HG02798 (cell line): ENCODE measurements at regions not wholly inside any gene's neighbourhood (a gene's known extent, or its start where the extent isn't known, plus 50 kb on each side); places are given as distances from the start of the nearest gene placed in this dataset.

Experiments used
- ATAC-seq: cut with Tn5 transposase; IDR thresholded peaks from one replicate; pipeline ENCODE4 v1.9.1; 2021; ENCODE audit warnings: mild to moderate bottlenecking; ENCODE audit not compliant: unreplicated experiment, poor library complexity

DNA sequence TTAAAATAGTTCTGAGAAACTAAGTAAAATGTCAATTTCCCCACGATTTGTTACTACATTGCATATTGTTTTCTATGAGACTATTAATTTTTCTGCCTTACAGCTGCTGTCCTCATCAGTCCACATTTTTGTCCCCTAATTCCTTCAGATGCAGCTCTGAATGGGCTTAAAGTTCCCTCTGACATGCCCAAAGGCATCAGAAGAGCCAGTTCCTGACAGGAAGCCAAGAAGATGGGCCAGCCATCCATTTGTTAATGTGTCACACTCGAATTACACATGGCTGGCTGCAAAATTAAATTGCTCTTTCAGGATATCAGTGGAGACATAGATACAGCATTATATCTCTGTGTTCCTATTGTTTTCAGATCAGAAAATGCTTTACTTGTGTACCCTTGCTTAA, 1223.0 kb downstream of the EPHA7 start:
- no peak for ATAC-seq

- ATAC-seq: no peak
Observed at GRCh38 chr6:92195796-92196195, 1223.6 kb downstream of the EPHA7 start.

DNA sequence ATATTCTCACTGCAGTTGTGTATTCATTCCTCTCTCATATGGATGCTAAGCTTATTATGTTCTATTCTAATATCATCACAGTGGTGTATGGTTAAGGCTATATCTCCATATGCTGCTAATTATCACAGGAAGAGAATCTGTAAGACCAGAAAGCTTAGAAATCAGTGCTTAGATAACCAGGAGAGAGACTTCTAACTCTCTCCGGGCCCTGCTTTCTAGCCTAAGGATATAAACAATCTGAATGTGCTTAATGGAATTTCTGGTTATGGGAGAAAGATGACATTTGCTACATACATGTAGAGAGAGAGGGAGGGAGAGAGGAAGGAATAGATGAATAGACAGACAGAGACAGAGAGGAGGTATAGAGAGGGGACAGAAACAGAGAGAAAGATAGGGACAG, 1231.3 kb downstream of the EPHA7 start:
- no peak for ATAC-seq

- no peak for ATAC-seq
Observed at GRCh38 chr6:92184933-92185332, 1234.4 kb downstream of the EPHA7 start.

DNA sequence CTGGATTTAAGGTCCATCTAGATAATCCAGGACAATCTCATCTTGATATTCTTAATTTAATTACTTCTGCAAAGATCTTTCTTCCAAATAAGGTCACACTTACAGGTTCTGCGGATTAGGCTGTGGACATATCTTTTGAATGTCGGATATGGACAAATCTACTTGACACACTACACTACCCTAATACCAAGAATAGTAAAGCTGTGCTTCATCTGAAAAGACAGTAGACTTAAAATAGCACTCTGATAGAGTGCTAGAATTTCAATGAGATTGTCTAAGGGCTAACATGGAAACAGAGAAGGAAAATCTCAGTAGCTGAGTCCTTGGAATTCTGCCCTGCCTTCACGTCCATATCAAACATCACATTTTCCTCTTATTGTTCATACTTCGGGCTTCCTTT, 1238.0 kb downstream of the EPHA7 start:
- no peak for ATAC-seq

GRCh38 chr6:92180090-92180489, 1239.3 kb downstream of the EPHA7 start:
- ATAC-seq: no peak

DNA sequence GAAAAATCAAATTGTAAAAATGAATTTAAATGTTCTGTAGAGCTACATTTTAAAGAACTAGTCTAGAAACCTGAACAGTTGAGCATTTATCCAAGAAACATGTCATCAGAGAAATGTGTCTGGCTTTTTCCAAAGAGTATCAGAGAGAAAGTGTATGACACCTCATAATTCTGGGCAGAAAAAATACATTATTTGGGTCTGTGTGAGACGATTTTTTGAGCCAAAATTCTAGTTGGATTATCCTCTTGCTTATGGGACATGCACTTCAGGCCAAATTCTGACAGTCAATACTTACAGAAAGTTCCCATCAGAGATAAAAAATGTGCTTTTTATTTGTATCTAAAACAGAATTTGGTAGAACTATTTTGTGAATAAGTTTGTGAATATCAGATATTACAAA, 1242.7 kb downstream of the EPHA7 start:
- ATAC-seq: no peak

- no peak for ATAC-seq
Observed at GRCh38 chr6:92174398-92175073, 1244.8 kb downstream of the EPHA7 start.

DNA sequence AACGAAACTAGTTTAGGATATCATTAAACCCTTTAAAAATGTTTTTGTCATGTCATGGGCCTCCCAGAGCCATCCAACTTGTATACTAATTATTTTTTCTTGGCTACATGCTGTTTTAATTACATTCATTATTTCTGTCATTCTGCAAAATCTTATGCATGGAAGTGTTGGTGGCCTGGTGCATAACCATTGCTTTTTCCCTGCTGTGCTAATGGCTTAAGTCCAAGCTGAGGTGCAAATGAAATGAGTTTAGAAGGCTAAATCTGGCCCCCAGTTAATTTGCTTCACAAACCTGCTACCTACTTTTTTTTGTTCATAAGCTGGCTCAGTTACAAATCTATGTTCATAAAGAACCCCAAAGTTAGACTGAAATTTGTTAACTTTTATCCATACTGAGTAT, 1249.9 kb downstream of the EPHA7 start:
- no peak for ATAC-seq

- ATAC-seq: no peak
Observed at GRCh38 chr6:92166666-92167065, 1252.7 kb downstream of the EPHA7 start.

- no peak for ATAC-seq
Observed at GRCh38 chr6:92161953-92162352, 1257.4 kb downstream of the EPHA7 start.

GRCh38 chr6:92160226-92160625, 1259.1 kb downstream of the EPHA7 start:
- no peak for ATAC-seq

DNA sequence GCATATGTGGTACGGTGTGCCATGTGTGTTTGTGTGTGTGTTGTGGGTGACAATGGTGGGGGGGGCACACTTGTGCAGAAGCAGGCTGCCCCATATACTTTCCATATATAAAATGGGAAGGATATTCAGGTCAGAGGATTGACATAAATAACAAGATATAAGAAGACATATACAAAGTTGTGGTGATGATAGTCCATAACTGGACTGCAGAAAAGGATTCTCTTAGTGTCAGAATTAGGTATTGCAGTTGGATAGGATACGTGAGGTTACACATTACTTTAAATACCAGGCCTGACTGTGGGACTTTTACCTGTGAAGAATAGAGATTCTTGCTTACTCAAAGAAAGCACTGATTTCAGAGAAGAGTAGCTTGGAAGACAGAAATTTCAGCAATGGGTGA, 1260.3 kb downstream of the EPHA7 start:
- ATAC-seq: no peak

DNA sequence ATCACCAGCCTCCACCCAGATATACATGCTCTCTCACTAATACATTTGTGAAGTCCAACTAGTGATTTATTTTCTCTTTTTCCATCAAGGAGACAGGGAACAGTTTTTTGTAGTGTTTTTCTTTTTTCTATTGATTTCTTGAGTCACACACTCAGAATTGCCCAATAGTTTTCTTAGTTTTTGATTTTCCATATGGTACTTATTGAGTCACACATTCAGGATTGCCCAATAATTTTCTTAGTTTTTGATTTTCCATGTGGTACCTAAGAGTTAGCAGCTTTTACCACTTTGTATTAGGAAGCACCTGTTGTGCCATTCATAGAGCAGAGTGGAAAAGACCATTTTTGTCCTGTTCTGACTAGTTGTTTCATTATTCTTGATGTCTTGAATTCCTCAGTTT, 1268.8 kb downstream of the EPHA7 start:
- no peak for ATAC-seq

GRCh38 chr6:92147246-92147645, 1272.1 kb downstream of the EPHA7 start:
- ATAC-seq: no peak

GRCh38 chr6:92139601-92140000, 1279.8 kb downstream of the EPHA7 start:
- no peak for ATAC-seq

GRCh38 chr6:92132957-92133356, 1286.4 kb downstream of the EPHA7 start:
- no peak for ATAC-seq

DNA sequence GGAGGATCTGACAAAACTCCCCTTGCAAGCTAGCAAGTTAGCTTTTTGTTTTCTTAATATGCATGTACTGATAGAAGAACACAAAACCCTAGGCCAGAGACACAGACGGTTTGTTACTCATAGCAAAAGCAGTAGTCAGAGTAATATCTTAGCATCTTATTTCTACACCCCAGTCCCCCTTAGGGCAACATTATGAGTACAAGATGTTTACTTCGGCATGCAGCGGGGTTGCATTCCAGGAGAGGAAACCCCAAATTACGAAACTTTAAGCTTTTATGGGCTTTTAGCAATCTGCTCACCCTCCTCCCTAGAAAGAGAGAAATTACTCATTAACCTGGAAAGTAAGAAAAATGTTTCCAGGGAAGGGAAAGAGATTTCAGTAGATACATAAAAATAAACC, 1286.9 kb downstream of the EPHA7 start:
- ATAC-seq: no peak

- no peak for ATAC-seq
Observed at GRCh38 chr6:92130944-92131343, 1288.4 kb downstream of the EPHA7 start.

DNA sequence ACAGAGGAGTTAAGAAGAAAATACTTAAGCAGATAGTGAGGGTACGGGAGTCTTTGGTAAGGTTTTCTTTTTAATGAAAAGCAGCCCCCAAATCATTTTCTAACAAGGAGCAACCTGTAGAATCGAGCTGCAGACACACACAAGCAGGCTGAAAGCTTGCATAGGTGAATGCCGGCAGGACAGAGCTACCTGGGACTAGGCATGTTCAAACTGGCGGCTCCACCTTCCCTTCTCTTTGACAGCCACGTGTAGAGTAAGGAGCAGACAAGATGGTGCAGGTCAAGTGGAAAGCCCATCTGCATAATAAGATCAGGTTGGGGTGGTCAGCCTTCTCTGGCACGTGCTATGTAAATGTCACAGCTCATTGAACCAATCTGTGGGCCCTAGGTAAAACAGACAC, 1292.4 kb downstream of the EPHA7 start:
- ATAC-seq: no peak

- ATAC-seq: no peak
Observed at GRCh38 chr6:92126088-92126487, 1293.3 kb downstream of the EPHA7 start.

GRCh38 chr6:92125681-92126080, 1293.7 kb downstream of the EPHA7 start:
- ATAC-seq: no peak

DNA sequence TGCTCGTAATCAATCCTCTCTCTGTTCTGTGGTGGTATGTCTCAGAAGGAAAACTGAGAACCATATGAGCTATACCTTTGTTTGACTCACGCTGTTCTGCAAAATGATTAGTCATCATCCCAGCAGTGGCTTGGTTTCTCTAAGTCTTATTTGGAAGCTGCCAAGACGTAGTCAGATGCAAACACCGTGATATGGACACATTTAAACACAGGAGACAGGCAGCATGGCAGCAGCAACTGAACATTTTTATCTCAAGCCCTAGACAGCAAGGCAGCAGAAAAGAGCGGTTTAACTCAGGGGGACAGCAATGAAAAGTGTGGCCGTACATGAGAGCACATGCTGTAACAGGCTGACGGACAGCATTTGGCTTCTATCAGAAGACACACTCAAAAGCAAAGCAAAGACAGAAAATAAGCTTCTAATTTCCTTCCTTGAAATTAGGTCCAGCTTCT, 1295.1 kb downstream of the EPHA7 start:
- ATAC-seq: no peak
